NT2/D1 (cell line): ENCODE measurements at regions not wholly inside any gene's neighbourhood (a gene's known extent, or its start where the extent isn't known, plus 50 kb on each side); places are given as distances from the start of the nearest gene placed in this dataset.

Experiments
- SUZ12 ChIP-seq: IDR thresholded peaks from 2 replicates; pipeline ENCODE4 v1.6.1; 2011; ENCODE audit not compliant: insufficient read length, insufficient read depth; ENCODE audit errors: extremely low read depth
- ZNF274 ChIP-seq: IDR thresholded peaks from 2 replicates; pipeline ENCODE4 v1.6.1; 2011; ENCODE audit warnings: mild to moderate bottlenecking, low read depth, low read length

- TF ChIP-seq ZNF274 (no peak), SUZ12 (no peak)
Observed at GRCh38 chr1:106968644-106969043, 87.8 kb upstream of the PRMT6 start.
